HG03280 (cell line): ENCODE measurements at regions not wholly inside any gene's neighbourhood (a gene's known extent, or its start where the extent isn't known, plus 50 kb on each side); places are given as distances from the start of the nearest gene placed in this dataset.
"Not testable (repeated sequence)": the region's sequence is repeated elsewhere in the genome, so short reads cannot be mapped to it uniquely, and the experiment has no call there.

Source experiments
- ATAC-seq: cut with Tn5 transposase; IDR thresholded peaks from one replicate; pipeline ENCODE4 v1.9.1; 2021; ENCODE audit warnings: mild to moderate bottlenecking, moderate library complexity; ENCODE audit not compliant: unreplicated experiment

DNA sequence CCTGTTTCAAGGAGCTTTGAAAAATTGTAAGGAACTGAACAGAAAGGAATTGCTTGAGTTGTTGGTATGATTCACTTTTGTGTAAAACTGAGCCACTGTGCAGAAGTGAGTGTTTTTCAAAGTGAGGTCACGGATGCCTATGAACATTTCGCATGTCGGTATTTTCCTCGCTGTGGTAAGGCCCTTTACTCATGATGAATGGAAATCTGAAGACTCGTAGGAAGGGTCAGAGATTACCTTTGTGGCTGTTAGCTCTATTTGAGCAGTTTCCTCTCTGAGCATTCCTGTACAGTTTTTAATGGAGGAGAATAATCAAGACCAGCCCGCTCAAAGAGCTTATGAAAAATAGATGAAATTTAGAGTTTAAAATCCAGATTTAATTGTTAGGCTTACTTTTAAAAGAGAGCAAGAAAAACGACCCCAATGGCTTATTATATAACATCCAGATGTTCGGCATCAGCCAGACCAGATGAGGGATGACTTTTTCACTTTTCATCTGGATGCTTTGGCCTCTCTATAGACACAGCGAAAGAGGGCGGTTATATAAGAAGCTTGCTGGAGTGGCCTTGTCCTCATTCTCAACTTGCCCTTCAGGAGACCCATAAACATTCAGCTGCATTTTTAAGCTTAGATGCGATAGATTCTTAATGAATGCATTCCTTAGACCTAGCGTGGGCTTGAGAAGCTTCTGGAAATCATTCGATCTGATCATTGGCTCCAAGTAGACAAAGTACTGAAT lies 99.5 kb downstream of the CD83 start:
- ATAC-seq = no peak

DNA sequence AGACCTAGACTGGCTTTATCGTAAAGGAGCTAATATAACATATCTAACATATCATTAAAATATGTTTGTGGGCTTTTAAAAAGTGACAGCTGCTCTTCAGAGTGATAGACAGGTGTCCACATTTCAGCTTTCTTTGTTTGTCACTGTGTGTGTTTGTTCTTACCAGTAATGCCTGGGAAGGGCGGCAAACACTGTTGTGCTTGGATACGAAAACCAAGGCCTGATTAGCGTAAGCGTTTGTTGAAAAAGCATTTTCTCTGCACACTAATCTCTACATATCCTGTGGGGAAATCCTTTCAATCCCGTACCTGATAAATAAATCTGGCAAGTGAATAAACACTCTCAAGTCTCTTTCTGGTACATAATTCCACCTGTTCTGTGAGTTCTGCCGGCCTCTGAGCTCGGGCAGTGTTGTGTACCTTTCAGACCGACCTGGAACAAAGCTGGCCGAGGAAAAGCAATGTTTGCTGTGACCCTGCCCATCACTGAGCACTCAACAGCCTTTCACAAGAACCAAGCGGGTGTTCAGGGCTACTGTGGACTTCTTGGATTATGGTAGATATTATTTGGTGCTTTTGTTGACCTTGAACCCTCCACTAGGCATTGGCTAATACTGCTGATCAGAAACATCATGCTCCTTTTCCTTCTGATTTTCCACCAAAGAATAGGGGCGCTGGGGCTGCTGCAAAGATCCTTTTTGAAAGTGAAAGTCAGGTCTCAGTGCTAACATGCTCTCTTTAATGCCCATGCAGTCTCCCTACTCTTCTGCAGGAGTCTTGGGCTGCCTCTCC lies 100.4 kb downstream of the CD83 start:
- no peak for ATAC-seq

DNA sequence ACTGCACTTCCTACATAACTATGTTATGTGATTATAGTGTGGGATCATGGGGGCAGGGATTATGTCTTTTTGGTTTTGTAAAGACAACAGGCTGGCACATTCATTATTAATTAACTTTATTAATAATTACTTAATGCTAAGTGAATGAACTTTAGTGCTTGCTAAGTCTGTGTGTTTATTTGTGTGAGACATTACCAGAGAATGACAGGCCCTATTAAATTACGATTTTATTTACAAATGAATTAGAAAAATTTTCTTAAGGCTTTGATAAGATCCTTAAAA lies 100.9 kb downstream of the CD83 start:
- ATAC-seq = no peak

DNA sequence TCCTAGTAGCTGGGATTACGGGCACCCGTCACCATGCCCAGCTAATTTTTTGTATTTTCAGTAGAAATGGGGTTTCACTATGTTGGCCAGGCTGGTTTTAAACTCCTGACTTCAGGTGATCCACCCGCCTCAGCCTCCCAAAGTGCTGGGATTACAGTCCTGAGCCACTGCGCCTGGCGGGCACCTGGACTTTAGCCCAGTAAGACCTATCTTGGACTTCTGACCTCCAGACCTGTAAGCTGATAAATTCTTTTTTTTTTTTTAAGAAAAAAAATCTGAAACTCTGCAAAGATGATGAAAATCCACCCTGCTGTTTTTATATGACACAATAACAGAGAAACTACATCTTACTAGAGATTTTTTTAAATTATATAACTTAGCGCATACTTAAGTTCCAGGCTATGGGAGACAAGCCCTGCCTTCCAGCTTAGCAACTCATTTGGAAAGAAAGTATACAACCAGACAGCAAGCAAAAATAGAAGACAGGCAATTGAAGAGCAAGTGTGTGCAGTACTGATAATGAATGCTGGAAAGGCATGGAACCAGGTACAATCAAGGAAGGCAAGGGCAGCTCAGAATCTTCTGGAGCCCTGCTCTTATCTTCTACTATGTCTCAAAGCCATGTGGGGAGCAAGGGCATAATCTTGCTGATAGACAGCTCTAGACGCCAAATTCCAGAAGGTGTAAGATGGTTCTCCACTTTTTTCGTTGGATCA lies 104.2 kb downstream of the CD83 start:
- no peak for ATAC-seq

DNA sequence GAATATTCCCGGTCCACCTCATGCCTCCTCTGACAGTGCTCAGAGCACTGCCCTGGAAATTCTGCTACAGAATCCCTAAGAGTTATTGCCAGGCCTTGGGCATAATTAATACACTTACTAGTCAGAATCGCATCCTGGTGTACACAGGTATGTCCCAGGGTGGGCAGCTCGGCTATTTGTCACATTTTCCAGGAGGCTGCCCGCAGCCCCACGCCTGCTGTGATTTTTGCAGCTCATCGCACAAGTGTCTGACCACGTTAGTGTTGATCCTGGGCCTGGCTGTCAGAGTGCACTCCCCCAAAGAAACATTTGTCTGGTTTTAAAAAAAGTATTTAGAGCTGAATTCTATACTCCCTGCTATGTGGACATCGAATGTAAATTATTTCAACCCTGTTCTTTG lies 105.4 kb downstream of the CD83 start:
- no peak for ATAC-seq

DNA sequence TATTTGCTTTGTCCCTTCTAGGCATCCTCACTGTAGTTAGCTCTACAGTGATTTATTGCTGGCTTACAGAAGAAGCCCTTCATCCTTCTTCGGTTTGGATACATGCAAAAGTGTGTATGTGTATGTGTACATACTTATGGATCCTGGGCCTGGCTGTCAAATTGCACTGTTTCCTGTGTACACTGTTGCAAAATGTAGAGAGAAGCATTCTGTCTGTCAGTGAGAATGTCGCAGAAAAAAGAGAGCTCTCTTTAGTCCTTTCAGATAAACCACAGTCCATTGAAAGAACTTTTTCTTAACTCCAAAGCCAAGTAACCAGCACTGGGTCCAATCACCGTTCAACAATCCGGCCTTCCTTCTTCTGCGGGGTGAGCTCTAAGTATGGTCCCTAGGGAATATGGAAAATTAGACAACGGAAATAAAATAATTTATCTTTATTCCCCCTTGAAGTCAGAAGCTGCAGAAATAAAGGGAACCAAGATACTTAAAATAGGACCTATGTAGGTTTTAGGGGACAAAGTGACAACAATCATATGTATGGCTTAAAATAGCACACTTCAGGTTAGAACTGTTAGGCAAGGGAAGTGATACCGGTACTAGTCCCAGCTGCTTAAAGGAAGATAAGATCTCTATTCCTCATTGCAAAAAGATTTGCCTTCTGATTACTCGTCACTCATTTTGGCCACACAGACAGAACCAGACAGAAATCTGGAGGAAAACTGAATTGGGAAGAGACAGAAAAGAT lies 107.0 kb downstream of the CD83 start:
- no peak for ATAC-seq

DNA sequence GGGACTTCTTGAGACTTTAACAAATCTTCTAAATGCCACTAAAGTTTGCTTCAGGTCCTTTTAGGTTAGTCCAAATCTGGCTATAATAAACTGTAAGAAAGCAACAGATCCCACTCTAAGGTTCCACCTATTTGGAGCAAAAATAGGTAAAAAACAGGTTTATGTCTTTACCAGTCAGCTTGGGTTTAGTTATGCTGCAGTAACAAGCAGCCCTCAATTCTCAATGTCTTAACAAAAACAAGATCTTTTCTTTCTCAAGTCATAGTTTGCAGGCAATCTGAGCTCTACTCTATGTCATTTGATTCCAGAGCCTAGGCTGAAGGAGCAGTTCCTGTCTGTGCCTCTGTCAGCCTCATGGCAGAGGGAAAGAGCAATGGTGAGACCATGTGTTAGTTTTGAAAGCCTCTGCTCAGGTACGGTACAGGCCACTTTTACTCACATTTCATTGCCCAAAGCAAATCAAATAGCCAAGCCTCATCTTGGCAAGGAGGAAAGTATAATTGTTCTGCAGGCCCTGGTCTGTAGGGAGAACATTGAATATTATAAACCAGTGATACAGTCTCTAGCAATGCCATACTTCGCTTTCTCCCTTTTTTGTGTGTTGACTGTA lies 108.6 kb downstream of the CD83 start:
- ATAC-seq = no peak

DNA sequence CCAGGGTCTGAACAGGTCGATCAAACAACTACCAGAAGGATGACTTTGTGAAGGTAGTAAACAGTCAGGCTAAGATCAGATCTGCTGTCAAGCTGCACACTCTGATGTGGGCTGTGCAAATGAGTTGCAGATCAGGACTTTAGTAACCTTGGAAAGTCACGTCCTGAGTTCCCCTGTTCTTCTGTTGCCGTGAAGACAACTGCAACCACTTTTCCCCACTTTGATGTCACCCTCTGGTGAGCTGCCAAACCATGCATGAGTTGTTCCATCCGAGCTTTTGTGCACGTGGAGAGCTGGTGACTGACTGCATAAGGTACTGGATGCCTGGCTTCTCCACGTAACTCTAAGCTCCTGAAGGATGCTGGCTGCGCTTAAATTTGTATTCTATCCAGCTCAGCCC lies 111.0 kb downstream of the CD83 start:
- no peak for ATAC-seq

DNA sequence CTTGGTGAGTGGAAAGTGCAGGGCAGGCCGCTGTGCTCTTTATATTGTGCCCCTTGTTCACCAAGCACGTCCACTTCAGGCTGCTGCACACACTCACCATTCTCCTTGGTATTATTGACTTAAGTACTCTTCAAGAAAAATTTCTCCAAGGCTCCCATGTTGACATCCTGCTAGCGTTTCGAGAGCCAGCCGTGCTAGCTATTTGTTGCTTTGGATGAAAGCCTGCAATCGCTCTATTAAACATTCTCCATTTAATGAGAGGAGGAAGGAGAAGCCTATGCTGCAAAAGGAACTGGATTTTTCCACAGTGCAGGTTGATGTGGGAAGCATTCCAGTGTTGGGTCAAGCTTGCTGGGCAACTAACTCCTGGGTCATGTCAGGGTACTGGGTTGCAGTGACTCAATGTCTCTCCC lies 113.5 kb downstream of the CD83 start:
- ATAC-seq = no peak

DNA sequence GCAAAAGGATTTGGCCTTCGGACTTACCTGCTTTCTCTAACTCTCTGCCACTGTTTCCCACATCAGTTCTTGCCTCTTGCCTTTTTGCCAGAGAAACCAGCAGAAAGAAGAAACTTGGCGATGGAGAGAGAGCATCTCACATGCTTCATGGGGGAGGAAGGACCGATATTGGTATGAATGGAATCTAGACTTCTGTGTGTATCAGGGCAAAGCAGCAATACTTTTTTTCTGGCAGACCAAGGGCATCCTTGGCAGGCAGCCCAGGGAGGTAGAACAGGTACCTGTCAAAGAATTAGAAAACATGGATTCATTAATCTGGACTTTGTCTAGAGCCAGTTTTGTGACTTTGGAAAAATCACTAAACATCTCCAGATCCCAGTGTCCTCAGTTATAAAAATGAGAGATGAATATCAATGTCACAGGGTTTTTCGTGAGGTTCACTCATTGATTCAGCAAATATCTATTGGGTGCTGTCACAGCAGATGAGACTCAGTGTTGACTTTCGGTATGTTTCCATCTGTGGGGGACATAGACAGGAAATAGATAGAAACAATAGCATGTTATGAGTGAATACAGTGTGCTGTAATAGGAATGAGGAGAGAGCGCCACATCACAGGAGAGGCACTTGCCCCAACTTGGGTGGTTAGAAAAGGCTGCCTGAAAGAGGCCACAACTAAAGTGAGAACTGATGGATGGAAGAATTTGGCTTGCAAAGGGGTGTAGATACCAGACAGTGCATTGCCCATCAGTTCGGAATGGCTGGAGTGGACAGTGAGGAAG lies 114.1 kb downstream of the CD83 start:
- no peak for ATAC-seq

DNA sequence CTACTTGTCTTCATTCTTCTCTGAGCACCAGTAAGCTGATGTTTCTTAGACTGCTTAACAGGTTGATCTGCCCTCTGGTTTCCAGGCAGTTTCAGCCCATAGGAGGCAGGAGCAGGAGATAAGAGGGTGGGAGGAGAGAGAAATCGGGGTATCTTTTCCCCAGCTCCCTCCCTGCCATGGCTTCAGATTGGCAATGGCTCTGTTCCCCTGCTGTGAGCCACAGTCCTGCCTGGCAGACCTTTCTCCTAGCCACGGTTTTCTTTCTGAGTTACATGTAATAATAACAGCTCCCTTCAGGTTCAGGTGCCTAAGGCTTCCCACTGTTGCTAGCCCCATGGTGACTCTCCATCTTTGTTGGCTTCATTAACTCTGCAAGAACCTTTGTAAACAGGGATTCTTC lies 115.3 kb downstream of the CD83 start:
- no peak for ATAC-seq

DNA sequence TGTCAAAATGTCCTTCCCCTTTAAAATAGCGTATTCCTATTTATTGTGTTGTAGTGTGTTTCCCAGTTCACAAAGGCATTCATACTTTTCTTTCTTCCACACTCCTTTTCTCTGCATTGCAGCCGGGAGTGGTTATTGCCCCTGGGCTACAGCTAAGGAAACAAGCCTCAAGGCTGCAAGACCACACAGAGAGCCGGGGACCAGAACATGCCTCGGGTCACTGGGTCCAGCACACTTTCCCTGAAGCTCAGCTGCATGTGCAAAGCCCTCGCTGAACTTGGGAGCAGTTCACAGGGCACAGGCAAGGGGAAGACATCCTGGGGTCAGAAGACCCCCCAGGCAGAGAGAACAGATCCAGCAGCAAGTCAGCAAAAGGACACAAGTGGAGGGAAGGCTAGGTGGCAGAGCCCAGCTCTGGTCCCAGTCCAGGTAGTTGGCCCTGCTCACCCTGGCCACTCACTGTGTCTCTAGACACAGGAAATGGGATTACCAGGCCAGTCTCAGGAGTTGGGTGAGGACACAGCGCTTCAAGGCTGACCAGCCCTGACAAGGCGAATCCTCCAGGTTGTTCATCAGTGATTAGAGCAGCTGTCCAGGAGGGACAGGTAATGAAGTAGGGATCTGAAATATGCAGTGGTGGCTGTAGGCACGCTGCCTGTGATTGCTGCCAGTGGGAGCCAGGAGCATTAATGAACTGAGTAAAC lies 118.2 kb downstream of the CD83 start:
- no peak for ATAC-seq

DNA sequence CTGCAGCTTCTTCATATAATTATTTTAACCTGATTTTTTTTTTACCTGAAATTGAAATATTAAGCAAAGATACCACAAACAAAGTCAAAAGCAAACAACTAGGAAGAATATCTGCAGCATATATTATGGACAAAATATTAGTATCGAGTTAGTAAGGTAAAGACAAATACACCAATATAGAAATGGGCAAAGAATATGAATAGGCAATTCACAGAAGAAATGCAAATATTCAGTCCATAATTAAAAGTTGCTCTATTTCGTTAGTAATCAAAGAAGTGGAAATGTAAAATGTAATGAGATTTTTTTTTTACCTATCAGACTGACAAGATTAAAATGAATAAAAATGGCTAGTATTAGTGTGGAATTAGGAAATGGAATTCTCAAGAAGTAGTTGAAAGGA lies 121.5 kb downstream of the CD83 start:
- ATAC-seq = no peak

DNA sequence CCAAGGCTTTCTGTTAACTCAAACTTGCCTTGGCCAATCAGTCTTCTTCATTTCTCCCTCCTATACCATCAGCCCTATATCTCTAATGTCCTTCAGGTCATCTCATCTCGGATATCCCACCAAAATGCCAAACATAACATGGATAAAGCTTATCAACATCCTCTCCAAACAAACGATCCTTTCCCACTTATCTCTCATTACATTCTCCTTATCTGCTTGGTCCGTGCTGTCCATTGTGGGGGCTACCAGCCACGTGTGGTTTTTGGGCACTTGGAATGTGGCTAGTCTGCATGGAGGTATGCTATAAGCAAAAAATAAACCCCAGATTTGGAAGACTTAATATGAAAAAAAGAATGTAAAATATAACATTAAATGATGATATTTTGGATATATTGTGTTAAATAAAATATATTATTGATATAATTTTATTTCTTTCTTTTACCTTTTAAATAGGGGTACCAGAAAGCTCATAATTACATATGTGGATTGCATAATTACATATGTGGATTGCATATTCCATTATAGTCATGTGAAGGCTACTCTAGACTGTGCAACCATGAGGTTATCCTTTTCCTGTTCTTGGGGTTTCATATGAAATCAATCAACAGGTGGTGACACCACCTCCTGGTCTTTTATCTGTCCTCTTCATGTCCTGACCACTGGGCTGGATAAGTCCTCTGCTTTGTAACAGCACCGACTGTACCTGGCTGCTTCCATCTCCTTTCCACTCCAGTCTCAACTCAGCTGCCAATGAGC lies 123.0 kb downstream of the CD83 start:
- no peak for ATAC-seq

DNA sequence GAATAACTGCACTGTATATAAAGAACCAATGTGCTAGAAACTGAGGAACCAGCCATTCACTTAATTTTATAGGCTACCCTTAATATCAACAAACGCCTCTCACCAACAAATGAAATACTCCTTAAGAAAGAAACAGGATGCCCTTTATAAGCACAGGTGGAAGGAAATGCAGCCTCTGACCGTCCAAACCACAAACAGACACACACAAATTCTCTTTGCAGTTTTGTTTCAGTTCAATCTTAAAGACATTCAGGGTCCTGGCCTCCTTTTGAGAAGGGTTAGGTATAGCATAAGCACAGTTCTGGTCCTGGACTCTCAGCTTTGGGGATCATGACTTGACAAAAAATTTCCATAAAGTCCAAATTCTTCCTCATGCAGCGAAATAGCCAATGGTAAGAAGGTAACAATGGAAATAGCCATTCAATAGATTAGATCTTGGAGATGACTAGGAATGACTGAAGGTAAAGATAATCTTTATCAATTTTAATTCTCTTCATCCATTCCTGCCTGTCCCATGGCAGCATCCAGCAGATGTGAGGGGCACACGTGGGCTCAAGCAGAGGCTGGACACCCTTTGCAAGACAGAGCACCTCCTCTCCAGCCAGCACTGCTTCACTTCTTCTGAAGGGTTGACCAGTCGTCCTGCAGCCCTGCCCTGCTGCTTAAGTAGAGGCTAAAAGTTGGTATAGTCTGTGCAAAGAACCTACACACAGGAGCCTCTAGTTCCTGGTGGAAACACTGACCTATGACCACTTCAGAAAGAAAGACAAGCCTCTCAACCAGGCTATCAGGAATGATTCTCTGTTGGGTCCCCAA lies 123.9 kb downstream of the CD83 start:
- no peak for ATAC-seq

DNA sequence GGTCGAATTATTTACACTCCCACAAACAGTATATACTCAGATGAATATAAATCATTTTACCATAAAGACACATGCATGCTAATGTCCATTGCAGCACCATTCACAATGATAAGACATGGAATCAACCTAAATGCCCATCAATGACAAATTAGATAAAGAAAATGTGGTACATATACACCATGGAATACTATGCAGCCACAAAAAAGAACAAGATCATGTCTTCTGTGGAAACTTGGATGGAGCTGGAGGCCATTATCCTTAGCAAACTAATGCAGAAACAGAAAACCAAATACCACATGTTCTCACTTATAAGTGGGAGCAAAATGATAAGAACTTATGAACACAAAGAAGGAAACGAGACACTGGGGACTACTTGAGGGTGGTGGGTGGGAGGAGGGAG lies 125.3 kb downstream of the CD83 start:
- not testable (repeated sequence) for ATAC-seq

DNA sequence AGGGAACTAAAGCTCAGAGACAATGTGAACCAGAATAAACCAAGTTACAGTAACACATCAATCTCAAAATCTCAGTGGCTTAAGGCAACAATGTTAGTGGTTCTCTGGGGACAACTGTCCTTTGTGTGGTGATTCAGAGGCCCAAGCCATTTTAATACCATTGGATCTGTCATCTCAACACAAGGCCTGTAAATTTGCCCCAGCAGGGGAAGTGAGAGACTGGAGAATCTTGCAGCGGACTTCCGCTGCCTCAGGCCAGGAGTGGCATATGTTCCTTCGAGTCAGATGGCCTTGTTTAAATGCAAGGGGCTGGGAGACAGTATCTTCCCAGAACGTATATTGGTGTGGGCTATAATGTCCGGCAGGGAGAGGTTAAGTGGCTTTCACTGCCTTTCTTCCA lies 126.0 kb downstream of the CD83 start:
- no peak for ATAC-seq

DNA sequence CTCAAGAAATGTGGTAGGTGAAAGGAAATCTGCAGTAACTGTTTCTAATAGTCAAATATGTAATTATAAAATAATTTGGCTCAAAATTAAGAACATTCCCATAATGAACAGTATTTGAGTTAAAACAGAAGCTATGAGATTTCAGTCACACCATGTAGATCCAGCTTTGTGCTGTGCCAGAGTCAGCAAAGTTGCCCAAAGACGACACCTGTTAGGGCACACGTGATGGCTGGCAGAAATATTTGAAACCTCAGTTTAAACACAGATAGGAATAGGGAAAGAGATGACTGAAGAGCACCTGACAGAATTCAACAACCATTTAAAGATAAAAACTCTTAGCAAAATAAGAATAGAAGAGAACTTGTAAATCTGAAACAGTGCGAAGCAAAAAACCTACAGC lies 129.3 kb downstream of the CD83 start:
- ATAC-seq = no peak
